ENCODE measurements at regions not wholly inside any gene's neighbourhood (a gene's known extent, or its start where the extent isn't known, plus 50 kb on each side); places are given as distances from the start of the nearest gene placed in this dataset.

GRCh38 chr7:106452031-106452851, 167.5 kb upstream of the NAMPT start:
- TF ChIP-seq CTCF (IDR thresholded peaks at IDR 0.05) (no peak), POLR2A (IDR thresholded peaks at IDR 0.05) (no peak)

All from sigmoid colon (tissue), 3 donors.